ENCODE measurements at regions not wholly inside any gene's neighbourhood (a gene's known extent, or its start where the extent isn't known, plus 50 kb on each side); places are given as distances from the start of the nearest gene placed in this dataset.

DNA sequence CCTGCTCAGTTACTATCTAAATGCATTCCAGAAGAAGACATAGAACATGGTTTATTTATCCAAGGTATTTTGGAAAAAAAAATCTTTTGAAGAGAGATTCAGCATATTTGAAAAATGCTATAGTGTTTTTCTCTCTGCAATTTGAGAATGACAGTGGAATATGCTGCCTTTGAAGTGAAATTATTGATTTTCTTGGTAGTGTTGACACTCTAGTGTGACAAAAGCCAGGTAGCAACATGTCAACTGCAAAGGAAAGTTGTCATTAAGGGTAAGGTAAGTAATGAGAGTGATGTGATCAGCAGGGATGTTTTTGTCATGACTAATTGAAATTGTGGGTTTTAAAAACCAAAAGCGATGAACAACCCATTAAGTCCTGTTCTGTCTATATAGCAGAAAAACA, 1387.1 kb upstream of the TMEFF2 start:
- TF ChIP-seq, protein P1, sequence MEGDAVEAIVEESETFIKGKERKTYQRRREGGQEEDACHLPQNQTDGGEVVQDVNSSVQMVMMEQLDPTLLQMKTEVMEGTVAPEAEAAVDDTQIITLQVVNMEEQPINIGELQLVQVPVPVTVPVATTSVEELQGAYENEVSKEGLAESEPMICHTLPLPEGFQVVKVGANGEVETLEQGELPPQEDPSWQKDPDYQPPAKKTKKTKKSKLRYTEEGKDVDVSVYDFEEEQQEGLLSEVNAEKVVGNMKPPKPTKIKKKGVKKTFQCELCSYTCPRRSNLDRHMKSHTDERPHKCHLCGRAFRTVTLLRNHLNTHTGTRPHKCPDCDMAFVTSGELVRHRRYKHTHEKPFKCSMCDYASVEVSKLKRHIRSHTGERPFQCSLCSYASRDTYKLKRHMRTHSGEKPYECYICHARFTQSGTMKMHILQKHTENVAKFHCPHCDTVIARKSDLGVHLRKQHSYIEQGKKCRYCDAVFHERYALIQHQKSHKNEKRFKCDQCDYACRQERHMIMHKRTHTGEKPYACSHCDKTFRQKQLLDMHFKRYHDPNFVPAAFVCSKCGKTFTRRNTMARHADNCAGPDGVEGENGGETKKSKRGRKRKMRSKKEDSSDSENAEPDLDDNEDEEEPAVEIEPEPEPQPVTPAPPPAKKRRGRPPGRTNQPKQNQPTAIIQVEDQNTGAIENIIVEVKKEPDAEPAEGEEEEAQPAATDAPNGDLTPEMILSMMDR (IDR thresholded peaks at IDR 0.05; ENCODE audit: low read length), result no peak
- no peak for TF ChIP-seq EZH2 (optimal IDR thresholded peaks at IDR 0.05; ENCODE audit: low read depth, low read length)
